GM12873 (cell line): ENCODE measurements at regions not wholly inside any gene's neighbourhood (a gene's known extent, or its start where the extent isn't known, plus 50 kb on each side); places are given as distances from the start of the nearest gene placed in this dataset.

Source experiments
- TF ChIP-seq, protein P1 (sequence below): IDR thresholded peaks from 2 replicates; pipeline ENCODE4 v1.5.1; 2012; ENCODE audit warnings: low read depth, mild to moderate bottlenecking, moderate library complexity, low read length, control low read depth; ENCODE audit not compliant: insufficient read depth; ENCODE audit errors: missing control alignments

- TF ChIP-seq, protein P1, sequence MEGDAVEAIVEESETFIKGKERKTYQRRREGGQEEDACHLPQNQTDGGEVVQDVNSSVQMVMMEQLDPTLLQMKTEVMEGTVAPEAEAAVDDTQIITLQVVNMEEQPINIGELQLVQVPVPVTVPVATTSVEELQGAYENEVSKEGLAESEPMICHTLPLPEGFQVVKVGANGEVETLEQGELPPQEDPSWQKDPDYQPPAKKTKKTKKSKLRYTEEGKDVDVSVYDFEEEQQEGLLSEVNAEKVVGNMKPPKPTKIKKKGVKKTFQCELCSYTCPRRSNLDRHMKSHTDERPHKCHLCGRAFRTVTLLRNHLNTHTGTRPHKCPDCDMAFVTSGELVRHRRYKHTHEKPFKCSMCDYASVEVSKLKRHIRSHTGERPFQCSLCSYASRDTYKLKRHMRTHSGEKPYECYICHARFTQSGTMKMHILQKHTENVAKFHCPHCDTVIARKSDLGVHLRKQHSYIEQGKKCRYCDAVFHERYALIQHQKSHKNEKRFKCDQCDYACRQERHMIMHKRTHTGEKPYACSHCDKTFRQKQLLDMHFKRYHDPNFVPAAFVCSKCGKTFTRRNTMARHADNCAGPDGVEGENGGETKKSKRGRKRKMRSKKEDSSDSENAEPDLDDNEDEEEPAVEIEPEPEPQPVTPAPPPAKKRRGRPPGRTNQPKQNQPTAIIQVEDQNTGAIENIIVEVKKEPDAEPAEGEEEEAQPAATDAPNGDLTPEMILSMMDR, result no peak
These were observed 172.1 kb downstream of the DSC3 start for GRCh38 chr18:30870466-30870865.

DNA sequence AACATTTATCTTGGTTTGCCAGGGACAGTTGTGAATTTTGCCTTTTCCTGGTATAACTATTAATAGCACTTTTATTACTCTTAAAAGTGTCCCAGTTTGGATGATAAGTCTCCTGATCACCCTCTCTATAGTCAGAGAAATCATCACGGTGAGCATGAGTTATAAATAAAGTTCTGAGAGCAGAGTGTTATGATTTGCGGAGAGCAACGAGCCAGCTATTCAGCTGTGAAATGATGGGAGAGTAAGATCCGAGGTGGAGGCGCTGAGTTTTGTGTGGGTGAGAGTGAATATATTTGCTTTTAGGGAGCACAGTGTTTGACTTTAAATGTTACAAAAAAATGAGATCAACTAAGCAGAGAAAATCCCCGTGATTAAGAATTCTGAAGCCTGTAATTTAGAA lies 179.6 kb downstream of the DSC3 start:
- TF ChIP-seq, protein P1, result no peak

- TF ChIP-seq, protein P1, result no peak
These were observed 181.8 kb downstream of the DSC3 start for GRCh38 chr18:30860741-30861140.

- TF ChIP-seq, protein P1, result no peak
These were observed 183.5 kb downstream of the DSC3 start for GRCh38 chr18:30859036-30859435.

GRCh38 chr18:30858560-30858959 lies 184.0 kb downstream of the DSC3 start:
- TF ChIP-seq, protein P1, result no peak

GRCh38 chr18:30855762-30856161 lies 186.8 kb downstream of the DSC3 start:
- TF ChIP-seq, protein P1, result no peak

DNA sequence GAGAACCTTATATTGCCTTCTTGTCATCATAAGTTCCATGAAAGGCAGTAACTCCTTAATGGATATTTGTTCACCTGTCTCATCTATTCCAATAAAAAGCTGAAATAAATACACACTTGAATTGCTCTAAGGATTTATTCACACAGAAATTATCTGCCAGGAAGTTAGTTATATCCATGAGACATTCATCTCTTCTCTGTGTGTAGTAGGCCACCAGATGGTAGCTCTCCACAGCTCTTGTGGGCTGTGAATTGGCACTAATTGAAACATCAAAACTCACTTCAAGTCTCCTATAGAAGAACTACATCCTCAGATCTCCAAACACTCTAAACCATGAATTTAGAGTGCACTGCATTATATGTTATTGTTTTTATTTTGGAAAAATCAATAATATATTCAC lies 189.6 kb downstream of the DSC3 start:
- TF ChIP-seq, protein P1, result no peak
